ENCODE measurements at regions not wholly inside any gene's neighbourhood (a gene's known extent, or its start where the extent isn't known, plus 50 kb on each side); places are given as distances from the start of the nearest gene placed in this dataset.

GRCh38 chr2:128651000-128651399, 332.3 kb upstream of the HS6ST1 start:
- TF ChIP-seq CTCF (IDR thresholded peaks at IDR 0.05; ENCODE audit: control insufficient read depth, extremely low read depth, insufficient read depth), result no peak
- H3K4me3 ChIP-seq (ENCODE audit: low read depth, low read length), result no peak overlapping the region
- DNase-seq (ENCODE audit: low read depth), result no peak

GRCh38 chr2:128654408-128654807, 335.7 kb upstream of the HS6ST1 start:
- TF ChIP-seq CTCF (IDR thresholded peaks at IDR 0.05; ENCODE audit: control insufficient read depth, extremely low read depth, insufficient read depth), result no peak
- DNase-seq (ENCODE audit: low read depth), result no peak
- no peak overlapping the region for H3K4me3 ChIP-seq (ENCODE audit: low read depth, low read length)

- DNase-seq (ENCODE audit: low read depth), result no peak
- no peak overlapping the region for H3K4me3 ChIP-seq (ENCODE audit: low read depth, low read length)
- TF ChIP-seq CTCF (IDR thresholded peaks at IDR 0.05; ENCODE audit: control insufficient read depth, extremely low read depth, insufficient read depth), result no peak
Measured at GRCh38 chr2:128660836-128661235, 342.2 kb upstream of the HS6ST1 start.

GRCh38 chr2:128661311-128661710, 342.6 kb upstream of the HS6ST1 start:
- DNase-seq (ENCODE audit: low read depth), result no peak
- no peak for TF ChIP-seq CTCF (IDR thresholded peaks at IDR 0.05; ENCODE audit: control insufficient read depth, extremely low read depth, insufficient read depth)
- H3K4me3 ChIP-seq (ENCODE audit: low read depth, low read length), result no peak overlapping the region

GRCh38 chr2:128662051-128662471, 343.4 kb upstream of the HS6ST1 start:
- no peak for TF ChIP-seq CTCF (IDR thresholded peaks at IDR 0.05; ENCODE audit: control insufficient read depth, extremely low read depth, insufficient read depth)
- H3K4me3 ChIP-seq (ENCODE audit: low read depth, low read length), result no peak overlapping the region
- DNase-seq (ENCODE audit: low read depth), result no peak

- no peak for DNase-seq (ENCODE audit: low read depth)
- no peak for TF ChIP-seq CTCF (IDR thresholded peaks at IDR 0.05; ENCODE audit: control insufficient read depth, extremely low read depth, insufficient read depth)
- no peak overlapping the region for H3K4me3 ChIP-seq (ENCODE audit: low read depth, low read length)
Measured at GRCh38 chr2:128663371-128664050, 344.8 kb upstream of the HS6ST1 start.

- no peak for DNase-seq (ENCODE audit: low read depth)
- H3K4me3 ChIP-seq (ENCODE audit: low read depth, low read length), result no peak overlapping the region
- TF ChIP-seq CTCF (IDR thresholded peaks at IDR 0.05; ENCODE audit: control insufficient read depth, extremely low read depth, insufficient read depth), result no peak
Measured at GRCh38 chr2:128664499-128664971, 345.9 kb upstream of the HS6ST1 start.

Data from LNCaP clone FGC (cell line).